WERI-Rb-1 (cell line): ENCODE measurements at regions not wholly inside any gene's neighbourhood (a gene's known extent, or its start where the extent isn't known, plus 50 kb on each side); places are given as distances from the start of the nearest gene placed in this dataset.

Experiments
- DNase-seq: peaks from one replicate; pipeline ENCODE4 v3.0.0-alpha.2; 2020
- H3K27ac ChIP-seq: fragments of 250-450 bp; sonication (Bioruptor Pico); 2 replicates; pipeline ENCODE4 v1.5.1; 2020; ENCODE audit warnings: mild to moderate bottlenecking, moderate library complexity
- H3K27me3 ChIP-seq: fragments of 250-450 bp; sonication (Bioruptor Pico); 2 replicates; pipeline ENCODE4 v1.5.1; 2021; ENCODE audit warnings: mild to moderate bottlenecking, low read depth, moderate library complexity; ENCODE audit not compliant: insufficient read depth, severe bottlenecking
- H3K36me3 ChIP-seq: fragments of 250-450 bp; sonication (Bioruptor Pico); 2 replicates; pipeline ENCODE4 v1.5.1; 2020; ENCODE audit warnings: mild to moderate bottlenecking, moderate library complexity
- H3K4me3 ChIP-seq: 2 replicates; pipeline ENCODE4 v1.5.1; 2011; ENCODE audit warnings: low read depth, mild to moderate bottlenecking, control low read depth, low read length
- H3K9me3 ChIP-seq: fragments of 250-450 bp; sonication (Bioruptor Pico); 2 replicates; pipeline ENCODE4 v1.5.1; 2021; ENCODE audit warnings: mild to moderate bottlenecking, moderate library complexity; ENCODE audit not compliant: severe bottlenecking
- CTCF ChIP-seq: IDR thresholded peaks from 2 replicates; pipeline ENCODE4 v1.5.1; 2011; ENCODE audit warnings: low read depth, mild to moderate bottlenecking, control low read depth, inconsistent platforms, low read length

GRCh38 chr14:86712727-86713126 lies 1182.8 kb downstream of the FLRT2 start:
- no peak for DNase-seq
- Histone ChIP-seq H3K27ac (no peak overlapping the region), H3K36me3 (no peaks in the 10 kb centered on the region), H3K4me3 (no peak overlapping the region), H3K9me3 (no peaks in the 10 kb centered on the region), H3K27me3 (no peaks in the 10 kb centered on the region)
- no peak for TF ChIP-seq CTCF

GRCh38 chr14:86712176-86712575 lies 1182.2 kb downstream of the FLRT2 start:
- Histone ChIP-seq H3K27me3 (no peaks in the 10 kb centered on the region), H3K27ac (no peak overlapping the region), H3K36me3 (no peaks in the 10 kb centered on the region), H3K9me3 (no peaks in the 10 kb centered on the region), H3K4me3 (no peak overlapping the region)
- DNase-seq, result no peak
- no peak for TF ChIP-seq CTCF

GRCh38 chr14:86708846-86709339 lies 1178.9 kb downstream of the FLRT2 start:
- Histone ChIP-seq H3K36me3 (no peaks in the 10 kb centered on the region), H3K9me3 (no peaks in the 10 kb centered on the region), H3K27me3 (no peaks in the 10 kb centered on the region), H3K27ac (no peak overlapping the region), H3K4me3 (no peak overlapping the region)
- TF ChIP-seq CTCF, result no peak
- DNase-seq, result no peak

- no peak overlapping the region for H3K27ac ChIP-seq
- no peaks in the 10 kb centered on the region for H3K27me3 ChIP-seq
- no peak for DNase-seq
- no peaks in the 10 kb centered on the region for H3K36me3 ChIP-seq
- no peaks in the 10 kb centered on the region for H3K9me3 ChIP-seq
- H3K4me3 ChIP-seq, result no peak overlapping the region
- TF ChIP-seq CTCF, result no peak
These were observed 1177.1 kb downstream of the FLRT2 start for GRCh38 chr14:86707071-86707470.

GRCh38 chr14:86683561-86683960 lies 1153.6 kb downstream of the FLRT2 start:
- no peaks in the 10 kb centered on the region for H3K36me3 ChIP-seq
- H3K27me3 ChIP-seq, result no peaks in the 10 kb centered on the region
- TF ChIP-seq CTCF, result no peak
- H3K4me3 ChIP-seq, result no peak overlapping the region
- no peaks in the 10 kb centered on the region for H3K9me3 ChIP-seq
- no peak for DNase-seq
- H3K27ac ChIP-seq, result no peak overlapping the region

GRCh38 chr14:86675059-86675458 lies 1145.1 kb downstream of the FLRT2 start:
- no peaks in the 10 kb centered on the region for H3K9me3 ChIP-seq
- no peaks in the 10 kb centered on the region for H3K27me3 ChIP-seq
- no peak overlapping the region for H3K27ac ChIP-seq
- 0 out of 2 replicates have a peak, but pooled peaks have one; percentile 2 for TF ChIP-seq CTCF
- no peaks in the 10 kb centered on the region for H3K36me3 ChIP-seq
- no peak for DNase-seq
- no peak overlapping the region for H3K4me3 ChIP-seq
